Activated T-helper 17 cell treated with anti-CD3 and anti-CD28 coated beads, Interleukin-2, amount 50 U/mL, for 72 hours (primary cell): ENCODE measurements at regions not wholly inside any gene's neighbourhood (a gene's known extent, or its start where the extent isn't known, plus 50 kb on each side); places are given as distances from the start of the nearest gene placed in this dataset.

Source experiments
- ATAC-seq: fragments of 150-1000 bp; cut with Tn5 transposase; replicated peaks from 2 replicates; pipeline ENCODE4 v1.10.0; 2021; ENCODE audit warnings: mild to moderate bottlenecking, moderate library complexity
- H3K27ac Mint-ChIP-seq: one replicate; pipeline ENCODE4 v1.8.0; 2022; ENCODE audit warnings: mixed read lengths
- H3K27me3 Mint-ChIP-seq: one replicate; pipeline ENCODE4 v1.8.0; 2022; ENCODE audit warnings: mixed read lengths
- H3K36me3 Mint-ChIP-seq: one replicate; pipeline ENCODE4 v1.8.0; 2022; ENCODE audit warnings: low read depth, mild to moderate bottlenecking, mixed read lengths
- H3K4me1 Mint-ChIP-seq: one replicate; pipeline ENCODE4 v1.8.0; 2022; ENCODE audit warnings: mixed read lengths
- H3K4me3 Mint-ChIP-seq: one replicate; pipeline ENCODE4 v1.8.0; 2022; ENCODE audit warnings: mild to moderate bottlenecking, mixed read lengths
- H3K9me3 Mint-ChIP-seq: one replicate; pipeline ENCODE4 v1.8.0; 2022; ENCODE audit warnings: mixed read lengths

- Mint-ChIP-seq H3K27me3 (no peaks in the 10 kb centered on the region), H3K9me3 (no peaks in the 10 kb centered on the region), H3K27ac (no peak overlapping the region), H3K4me1 (no peaks in the 10 kb centered on the region), H3K36me3 (no peaks in the 10 kb centered on the region), H3K4me3 (no peak overlapping the region)
- no peak for ATAC-seq
These were observed 112.9 kb upstream of the IPO9 start for GRCh38 chr1:201715801-201716741.

- H3K27me3 Mint-ChIP-seq = no peaks in the 10 kb centered on the region
- no peak overlapping the region for H3K27ac Mint-ChIP-seq
- no peaks in the 10 kb centered on the region for H3K36me3 Mint-ChIP-seq
- no peaks in the 10 kb centered on the region for H3K9me3 Mint-ChIP-seq
- ATAC-seq = no peak
- H3K4me1 Mint-ChIP-seq = no peaks in the 10 kb centered on the region
- H3K4me3 Mint-ChIP-seq = no peak overlapping the region
These were observed 112.2 kb upstream of the IPO9 start for GRCh38 chr1:201716742-201717135.

GRCh38 chr1:201717286-201717685 is 111.7 kb upstream of the IPO9 start:
- Mint-ChIP-seq H3K27ac (no peak overlapping the region), H3K36me3 (no peaks in the 10 kb centered on the region)

GRCh38 chr1:201718346-201719202 is 110.4 kb upstream of the IPO9 start:
- no peaks in the 10 kb centered on the region for H3K27me3 Mint-ChIP-seq
- no peak for ATAC-seq
- no peaks in the 10 kb centered on the region for H3K4me1 Mint-ChIP-seq
- H3K27ac Mint-ChIP-seq = no peak overlapping the region
- H3K4me3 Mint-ChIP-seq = no peak overlapping the region
- no peaks in the 10 kb centered on the region for H3K9me3 Mint-ChIP-seq
- no peaks in the 10 kb centered on the region for H3K36me3 Mint-ChIP-seq

More at GRCh38 chr1:201717286-201717685, 111.7 kb upstream of the IPO9 start:
- Mint-ChIP-seq H3K27me3 (no peaks in the 10 kb centered on the region), H3K4me1 (no peaks in the 10 kb centered on the region), H3K9me3 (no peaks in the 10 kb centered on the region), H3K4me3 (no peak overlapping the region)
- ATAC-seq = no peak

- H3K27ac Mint-ChIP-seq = no peak overlapping the region
- ATAC-seq = no peak
- no peaks in the 10 kb centered on the region for H3K9me3 Mint-ChIP-seq
- no peak overlapping the region for H3K4me3 Mint-ChIP-seq
- no peaks in the 10 kb centered on the region for H3K27me3 Mint-ChIP-seq
- H3K4me1 Mint-ChIP-seq = no peaks in the 10 kb centered on the region
- no peaks in the 10 kb centered on the region for H3K36me3 Mint-ChIP-seq
These were observed 109.0 kb upstream of the IPO9 start for GRCh38 chr1:201719812-201720521.

- ATAC-seq = no peak
- Mint-ChIP-seq H3K9me3 (no peaks in the 10 kb centered on the region), H3K36me3 (no peaks in the 10 kb centered on the region), H3K27me3 (no peaks in the 10 kb centered on the region), H3K4me1 (no peaks in the 10 kb centered on the region), H3K4me3 (no peak overlapping the region), H3K27ac (no peak overlapping the region)
These were observed 108.5 kb upstream of the IPO9 start for GRCh38 chr1:201720522-201720844.

- no peaks in the 10 kb centered on the region for H3K9me3 Mint-ChIP-seq
- no peaks in the 10 kb centered on the region for H3K4me1 Mint-ChIP-seq
- no peak for ATAC-seq
- no peak overlapping the region for H3K27ac Mint-ChIP-seq
- H3K27me3 Mint-ChIP-seq = no peaks in the 10 kb centered on the region
- H3K36me3 Mint-ChIP-seq = no peaks in the 10 kb centered on the region
- H3K4me3 Mint-ChIP-seq = no peak overlapping the region
These were observed 107.6 kb upstream of the IPO9 start for GRCh38 chr1:201721082-201722049.

- Mint-ChIP-seq H3K4me1 (no peaks in the 10 kb centered on the region), H3K27me3 (peaks cover 6% of the 10 kb centered on the region), H3K36me3 (no peaks in the 10 kb centered on the region), H3K9me3 (no peaks in the 10 kb centered on the region), H3K27ac (no peak overlapping the region), H3K4me3 (no peak overlapping the region)
- no peak for ATAC-seq
These were observed 104.8 kb upstream of the IPO9 start for GRCh38 chr1:201724039-201724765.

- H3K4me1 Mint-ChIP-seq = no peaks in the 10 kb centered on the region
- no peaks in the 10 kb centered on the region for H3K9me3 Mint-ChIP-seq
- H3K27me3 Mint-ChIP-seq = peaks cover 6% of the 10 kb centered on the region
- H3K4me3 Mint-ChIP-seq = no peak overlapping the region
- no peak overlapping the region for H3K27ac Mint-ChIP-seq
- H3K36me3 Mint-ChIP-seq = no peaks in the 10 kb centered on the region
- ATAC-seq = no peak
These were observed 104.2 kb upstream of the IPO9 start for GRCh38 chr1:201724766-201725118.

GRCh38 chr1:201726700-201727099 is 102.3 kb upstream of the IPO9 start:
- no peak overlapping the region for H3K4me3 Mint-ChIP-seq
- no peaks in the 10 kb centered on the region for H3K9me3 Mint-ChIP-seq
- H3K27me3 Mint-ChIP-seq = peaks cover 10% of the 10 kb centered on the region
- H3K4me1 Mint-ChIP-seq = no peaks in the 10 kb centered on the region
- no peak overlapping the region for H3K27ac Mint-ChIP-seq
- no peaks in the 10 kb centered on the region for H3K36me3 Mint-ChIP-seq
- no peak for ATAC-seq

GRCh38 chr1:201728731-201729130 is 100.2 kb upstream of the IPO9 start:
- H3K36me3 Mint-ChIP-seq = no peaks in the 10 kb centered on the region
- peaks cover 12% of the 10 kb centered on the region for H3K27me3 Mint-ChIP-seq
- no peak overlapping the region for H3K27ac Mint-ChIP-seq
- H3K9me3 Mint-ChIP-seq = no peaks in the 10 kb centered on the region
- H3K4me3 Mint-ChIP-seq = no peak overlapping the region
- no peak for ATAC-seq
- H3K4me1 Mint-ChIP-seq = no peaks in the 10 kb centered on the region

- no peaks in the 10 kb centered on the region for H3K4me1 Mint-ChIP-seq
- H3K27ac Mint-ChIP-seq = no peak overlapping the region
- H3K36me3 Mint-ChIP-seq = no peaks in the 10 kb centered on the region
- H3K27me3 Mint-ChIP-seq = peaks cover 15% of the 10 kb centered on the region
- no peak overlapping the region for H3K4me3 Mint-ChIP-seq
- no peak for ATAC-seq
- no peaks in the 10 kb centered on the region for H3K9me3 Mint-ChIP-seq
These were observed 98.9 kb upstream of the IPO9 start for GRCh38 chr1:201729973-201730608.

- ATAC-seq = no peak
- Mint-ChIP-seq H3K4me1 (no peaks in the 10 kb centered on the region), H3K9me3 (no peaks in the 10 kb centered on the region), H3K36me3 (no peaks in the 10 kb centered on the region), H3K27me3 (peaks cover 15% of the 10 kb centered on the region), H3K4me3 (no peak overlapping the region), H3K27ac (no peak overlapping the region)
These were observed 98.3 kb upstream of the IPO9 start for GRCh38 chr1:201730611-201731010.
